ENCODE measurements at regions not wholly inside any gene's neighbourhood (a gene's known extent, or its start where the extent isn't known, plus 50 kb on each side); places are given as distances from the start of the nearest gene placed in this dataset.
A peak's percentile ranks its signal among the peaks of the same experiment; 100 is the strongest.

DNA sequence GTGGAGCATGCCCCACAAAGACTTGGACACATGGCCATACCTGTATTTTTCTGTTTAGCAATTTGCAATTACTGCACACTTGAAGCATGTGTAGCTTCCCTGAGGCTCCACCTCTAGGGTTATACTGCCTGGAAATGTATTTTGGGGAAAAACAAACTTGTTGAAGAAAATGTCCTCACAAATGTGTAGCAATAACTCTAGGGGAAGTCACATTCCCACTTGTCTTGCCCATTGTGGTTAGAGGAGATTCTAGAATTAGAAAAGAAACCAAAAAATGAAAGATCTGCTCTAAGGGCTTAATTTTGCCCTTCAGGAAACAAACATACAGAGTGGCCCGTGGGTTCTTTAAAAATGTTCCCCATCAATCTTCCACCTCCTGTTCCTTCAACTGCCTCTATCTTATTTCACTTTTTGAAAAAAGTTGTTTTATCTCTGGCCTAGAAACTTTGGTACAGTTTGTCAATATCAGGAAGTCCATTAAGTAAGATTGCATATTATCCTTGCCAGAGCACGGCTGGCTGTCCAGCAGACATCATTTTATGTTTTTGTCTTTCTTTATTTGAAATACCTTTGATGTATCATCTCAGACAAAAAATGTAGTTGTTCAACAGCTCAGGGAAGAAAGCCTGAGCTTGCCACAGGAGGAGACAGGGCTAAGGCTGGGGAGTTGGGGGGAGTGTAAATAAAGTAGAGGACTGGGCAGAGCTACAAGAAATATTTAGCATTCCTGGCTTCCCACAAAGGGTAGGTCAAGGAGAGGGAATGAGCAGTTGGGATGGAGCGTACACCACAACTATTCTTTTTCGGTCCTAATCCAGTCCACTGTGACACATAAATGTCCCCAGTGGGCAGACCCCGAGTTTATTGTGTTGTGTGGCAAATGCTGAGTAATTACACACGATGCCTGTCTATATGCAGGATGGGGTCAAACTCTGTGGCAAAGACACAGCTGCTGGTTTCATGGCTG is 96.8 kb upstream of the CDC42EP3 start:
- in situ Hi-C loops (cut with MboI; ENCODE audit: low pct_ligation_motif_present in 1 of 4, low pct_unique_long_range_greater_than_20kb in 1 of 4, low sequenced_read_pairs in 3 of 4), result no loop called here
- Histone ChIP-seq H3K27me3 (no peaks in the 10 kb centered on the region), H3K36me3 (no peaks in the 10 kb centered on the region), H3K4me3 (no peak overlapping the region), H3K27ac (peak overlapping the region; percentile 28 to 82 (median 44)), H3K4me1 (peaks cover 0 to 22% (median 10%) of the 10 kb centered on the region in 4 donors), H3K9me3 (no peaks in the 10 kb centered on the region)
- WGBS, 2 donors (ENCODE audit: low coverage in 1 of 2), result 44 to 61% methylated on average over 3 to 6 of the region's 6 CpGs
- TF ChIP-seq EP300 (IDR thresholded peaks at IDR 0.05; ENCODE audit: low read depth) (no peak), POLR2AphosphoS5 (IDR thresholded peaks at IDR 0.05) (no peak), POLR2A (IDR thresholded peaks at IDR 0.05) (no peak)
- TF ChIP-seq, protein P1, sequence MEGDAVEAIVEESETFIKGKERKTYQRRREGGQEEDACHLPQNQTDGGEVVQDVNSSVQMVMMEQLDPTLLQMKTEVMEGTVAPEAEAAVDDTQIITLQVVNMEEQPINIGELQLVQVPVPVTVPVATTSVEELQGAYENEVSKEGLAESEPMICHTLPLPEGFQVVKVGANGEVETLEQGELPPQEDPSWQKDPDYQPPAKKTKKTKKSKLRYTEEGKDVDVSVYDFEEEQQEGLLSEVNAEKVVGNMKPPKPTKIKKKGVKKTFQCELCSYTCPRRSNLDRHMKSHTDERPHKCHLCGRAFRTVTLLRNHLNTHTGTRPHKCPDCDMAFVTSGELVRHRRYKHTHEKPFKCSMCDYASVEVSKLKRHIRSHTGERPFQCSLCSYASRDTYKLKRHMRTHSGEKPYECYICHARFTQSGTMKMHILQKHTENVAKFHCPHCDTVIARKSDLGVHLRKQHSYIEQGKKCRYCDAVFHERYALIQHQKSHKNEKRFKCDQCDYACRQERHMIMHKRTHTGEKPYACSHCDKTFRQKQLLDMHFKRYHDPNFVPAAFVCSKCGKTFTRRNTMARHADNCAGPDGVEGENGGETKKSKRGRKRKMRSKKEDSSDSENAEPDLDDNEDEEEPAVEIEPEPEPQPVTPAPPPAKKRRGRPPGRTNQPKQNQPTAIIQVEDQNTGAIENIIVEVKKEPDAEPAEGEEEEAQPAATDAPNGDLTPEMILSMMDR (IDR thresholded peaks at IDR 0.05), result no peak
- intact Hi-C loops (cut with DNase I; ENCODE audit: low total_unique reads), result no loop called here
- no peak for DNase-seq

DNA sequence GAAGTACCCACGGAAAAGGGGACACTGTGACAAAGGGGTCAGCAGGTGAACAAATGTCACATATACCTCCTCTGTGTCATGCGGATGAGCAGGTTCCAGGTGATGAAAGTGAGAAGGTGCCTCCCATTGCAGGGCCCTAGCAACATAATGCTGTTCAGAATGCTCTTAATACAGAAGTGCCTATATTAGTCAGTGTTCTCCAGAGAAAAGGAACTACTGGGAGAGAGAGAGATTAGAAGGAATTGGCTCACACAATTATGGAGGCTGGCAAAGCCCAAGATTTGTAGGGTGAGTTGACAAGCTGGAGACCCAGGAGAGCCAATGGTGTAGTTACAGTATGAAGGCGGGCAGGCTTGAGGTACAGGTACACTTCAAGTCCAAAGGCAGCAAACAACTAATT is 98.1 kb upstream of the CDC42EP3 start:
- intact Hi-C loops (cut with DNase I; ENCODE audit: low total_unique reads) (no loop called here), in situ Hi-C loops (cut with MboI; ENCODE audit: low pct_ligation_motif_present in 1 of 4, low pct_unique_long_range_greater_than_20kb in 1 of 4, low sequenced_read_pairs in 3 of 4) (no loop called here)
- H3K4me1 ChIP-seq, result peaks cover 0 to 25% (median 10%) of the 10 kb centered on the region in 4 donors

DNA sequence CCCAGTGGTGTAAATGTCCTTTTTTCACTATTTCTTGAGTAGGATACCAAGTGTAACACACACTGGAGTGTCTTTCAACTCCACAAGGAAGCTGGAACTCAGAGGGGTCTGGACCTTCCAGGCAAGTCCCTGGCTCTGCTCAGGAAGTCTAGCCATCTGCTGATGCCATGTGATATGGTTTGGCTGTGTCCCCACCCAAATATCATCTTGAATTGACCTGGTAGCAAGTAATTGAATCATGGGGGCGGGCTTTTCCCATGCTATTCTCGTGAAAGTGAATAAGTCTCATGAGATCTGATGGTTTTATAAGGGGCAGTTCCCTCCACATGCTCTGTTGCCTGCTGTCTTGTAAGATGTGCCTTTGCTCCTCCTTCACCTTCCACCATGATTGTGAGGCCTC is 99.4 kb upstream of the CDC42EP3 start:
- peaks cover 0 to 32% (median 18%) of the 10 kb centered on the region in 4 donors for H3K4me1 ChIP-seq
- no peaks in the 10 kb centered on the region for H3K36me3 ChIP-seq
- WGBS, 2 donors (ENCODE audit: low coverage in 1 of 2), result 86 to 93% methylated on average over 2 of the region's 2 CpGs
- no peak for TF ChIP-seq EP300 (IDR thresholded peaks at IDR 0.05; ENCODE audit: low read depth)
- TF ChIP-seq POLR2A (IDR thresholded peaks at IDR 0.05), result no peak
- TF ChIP-seq, protein P1 (IDR thresholded peaks at IDR 0.05), result no peak
- no peak for TF ChIP-seq POLR2AphosphoS5 (IDR thresholded peaks at IDR 0.05)
- in situ Hi-C loops (cut with MboI; ENCODE audit: low pct_ligation_motif_present in 1 of 4, low pct_unique_long_range_greater_than_20kb in 1 of 4, low sequenced_read_pairs in 3 of 4) (no loop called here), intact Hi-C loops (cut with DNase I; ENCODE audit: low total_unique reads) (no loop called here)
- H3K4me3 ChIP-seq, result no peak overlapping the region
- no peaks in the 10 kb centered on the region for H3K9me3 ChIP-seq
- no peak for DNase-seq
- H3K27me3 ChIP-seq, result no peaks in the 10 kb centered on the region
- H3K27ac ChIP-seq, result peak overlapping the region in 3 of 4 donors; percentile 61 to 82 (median 69)

More for the DNA sequence above, 98.1 kb upstream of the CDC42EP3 start:
- no peak for DNase-seq
- no peaks in the 10 kb centered on the region for H3K9me3 ChIP-seq
- no peak overlapping the region for H3K4me3 ChIP-seq
- no peaks in the 10 kb centered on the region for H3K36me3 ChIP-seq
- H3K27me3 ChIP-seq, result no peaks in the 10 kb centered on the region
- no peak for TF ChIP-seq EP300 (IDR thresholded peaks at IDR 0.05; ENCODE audit: low read depth)
- no peak for TF ChIP-seq POLR2A (IDR thresholded peaks at IDR 0.05)
- TF ChIP-seq, protein P1 (IDR thresholded peaks at IDR 0.05), result no peak
- no peak for TF ChIP-seq POLR2AphosphoS5 (IDR thresholded peaks at IDR 0.05)
- peak overlapping the region in 3 of 4 donors; percentile 28 to 82 (median 61) for H3K27ac ChIP-seq
- 92 to 100% methylated on average over 2 to 3 of the region's 3 CpGs for WGBS, 2 donors (ENCODE audit: low coverage in 1 of 2)

DNA sequence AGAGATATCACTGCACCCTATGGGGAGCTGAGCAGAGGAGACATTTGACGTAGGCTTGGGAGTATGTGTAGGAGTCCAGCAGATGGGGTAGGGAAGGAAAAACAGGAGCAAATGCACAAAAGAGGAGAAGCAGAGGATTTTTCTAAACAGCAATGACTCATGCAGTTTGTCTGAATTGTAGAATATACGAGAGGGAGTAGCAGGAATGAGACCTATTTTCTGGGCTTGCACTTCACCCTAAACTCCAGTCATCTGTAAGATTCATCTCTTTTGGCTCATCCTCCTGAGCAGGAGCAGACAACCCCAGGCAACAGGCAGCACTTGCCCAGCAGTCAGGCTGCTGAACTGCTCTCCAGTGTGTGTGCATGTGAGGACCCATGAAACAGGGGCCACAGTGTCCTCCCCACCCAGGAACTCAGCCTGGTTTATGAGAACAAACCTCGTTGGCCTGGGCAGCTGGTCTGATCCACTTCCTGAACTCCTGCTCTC is 100.2 kb upstream of the CDC42EP3 start:
- in situ Hi-C loops (cut with MboI; ENCODE audit: low pct_ligation_motif_present in 1 of 4, low pct_unique_long_range_greater_than_20kb in 1 of 4, low sequenced_read_pairs in 3 of 4), result no loop called here
- DNase-seq, result no peak
- TF ChIP-seq POLR2A (IDR thresholded peaks at IDR 0.05) (no peak), POLR2AphosphoS5 (IDR thresholded peaks at IDR 0.05) (peak in 2 of 3 donors; percentile 44 to 48)
- Histone ChIP-seq H3K4me3 (no peak overlapping the region), H3K9me3 (no peaks in the 10 kb centered on the region), H3K27me3 (no peaks in the 10 kb centered on the region), H3K4me1 (peaks cover 0 to 32% (median 19%) of the 10 kb centered on the region in 4 donors), H3K36me3 (no peaks in the 10 kb centered on the region), H3K27ac (peak overlapping the region; percentile 28 to 82 (median 72))
- intact Hi-C loops (cut with DNase I; ENCODE audit: low total_unique reads), result no loop called here
- 64 to 93% methylated on average over 1 to 3 of the region's 3 CpGs for WGBS, 2 donors (ENCODE audit: low coverage in 1 of 2)

Data from transverse colon (tissue), 4 donors.